ENCODE measurements at regions not wholly inside any gene's neighbourhood (a gene's known extent, or its start where the extent isn't known, plus 50 kb on each side); places are given as distances from the start of the nearest gene placed in this dataset.

- Mint-ChIP-seq H3K4me3 (no peak overlapping the region), H3K9me3 (no peaks in the 10 kb centered on the region), H3K4me1 (no peaks in the 10 kb centered on the region), H3K36me3 (ENCODE audit: low read depth) (peaks cover 3% of the 10 kb centered on the region), H3K27me3 (ENCODE audit: insufficient read depth) (no peaks in the 10 kb centered on the region), H3K27ac (no peak overlapping the region)
- Histone ChIP-seq H3K27ac (ENCODE audit: low read depth, low read length) (no peak overlapping the region), H3K4me1 (ENCODE audit: control insufficient read depth, insufficient read depth, low read length) (no peaks in the 10 kb centered on the region), H3K27me3 (ENCODE audit: control insufficient read depth, insufficient read depth, low read length, poor library complexity, severe bottlenecking) (no peaks in the 10 kb centered on the region), H3K36me3 (ENCODE audit: control insufficient read depth, insufficient read depth, low read length) (no peaks in the 10 kb centered on the region), H3K9ac (ENCODE audit: extremely low read depth, low read length, poor library complexity, severe bottlenecking) (no peak overlapping the region), H3K9me3 (ENCODE audit: control insufficient read depth, low read length) (no peaks in the 10 kb centered on the region), H3K4me3 (ENCODE audit: low read length) (no peak overlapping the region)
- WGBS, 2 experiments (ENCODE audit: insufficient coverage in 1 of 2, insufficient read length in 1 of 2): 82 to 85% methylated on average over 4 of the region's 4 CpGs
- DNase-seq: no peak
- TF ChIP-seq CTCF (conservative IDR thresholded peaks at IDR 0.05): no peak
Measured at GRCh38 chr2:67295851-67296250, 101.3 kb upstream of the ETAA1 start.

- no peak overlapping the region for H3K9ac ChIP-seq (ENCODE audit: extremely low read depth, low read length, poor library complexity, severe bottlenecking)
- no peaks in the 10 kb centered on the region for H3K27me3 ChIP-seq (ENCODE audit: control insufficient read depth, insufficient read depth, low read length, poor library complexity, severe bottlenecking)
- DNase-seq: no peak
- Mint-ChIP-seq H3K4me3 (no peak overlapping the region), H3K27me3 (ENCODE audit: insufficient read depth) (no peaks in the 10 kb centered on the region), H3K27ac (no peak overlapping the region), H3K36me3 (ENCODE audit: low read depth) (peaks cover 7% of the 10 kb centered on the region), H3K9me3 (peaks cover 9% of the 10 kb centered on the region), H3K4me1 (no peaks in the 10 kb centered on the region)
- H3K27ac ChIP-seq (ENCODE audit: low read depth, low read length): no peak overlapping the region
- H3K4me1 ChIP-seq (ENCODE audit: control insufficient read depth, insufficient read depth, low read length): no peaks in the 10 kb centered on the region
- no peaks in the 10 kb centered on the region for H3K9me3 ChIP-seq (ENCODE audit: control insufficient read depth, low read length)
- WGBS, 2 experiments (ENCODE audit: insufficient coverage in 1 of 2, insufficient read length in 1 of 2): 80 to 89% methylated on average over 2 to 6 of the region's 6 CpGs
- H3K36me3 ChIP-seq (ENCODE audit: control insufficient read depth, insufficient read depth, low read length): no peaks in the 10 kb centered on the region
- no peak overlapping the region for H3K4me3 ChIP-seq (ENCODE audit: low read length)
- TF ChIP-seq CTCF (conservative IDR thresholded peaks at IDR 0.05): no peak
Measured at GRCh38 chr2:67304300-67304890, 92.7 kb upstream of the ETAA1 start.

- Histone ChIP-seq H3K27ac (ENCODE audit: low read depth, low read length) (no peak overlapping the region), H3K9me3 (ENCODE audit: control insufficient read depth, low read length) (no peaks in the 10 kb centered on the region), H3K36me3 (ENCODE audit: control insufficient read depth, insufficient read depth, low read length) (no peaks in the 10 kb centered on the region), H3K4me3 (ENCODE audit: low read length) (no peak overlapping the region), H3K9ac (ENCODE audit: extremely low read depth, low read length, poor library complexity, severe bottlenecking) (no peak overlapping the region), H3K4me1 (ENCODE audit: control insufficient read depth, insufficient read depth, low read length) (no peaks in the 10 kb centered on the region), H3K27me3 (ENCODE audit: control insufficient read depth, insufficient read depth, low read length, poor library complexity, severe bottlenecking) (no peaks in the 10 kb centered on the region)
- TF ChIP-seq CTCF (conservative IDR thresholded peaks at IDR 0.05): no peak
- Mint-ChIP-seq H3K4me1 (peaks cover 5% of the 10 kb centered on the region), H3K4me3 (no peak overlapping the region), H3K27me3 (ENCODE audit: insufficient read depth) (no peaks in the 10 kb centered on the region), H3K36me3 (ENCODE audit: low read depth) (peaks cover 3% of the 10 kb centered on the region), H3K9me3 (peaks cover 9% of the 10 kb centered on the region), H3K27ac (no peak overlapping the region)
- 100% methylated on average over 1 of the region's 1 CpG; no CpG with 5 or more reads in 1 of the 2 experiments for WGBS, 2 experiments (ENCODE audit: insufficient coverage in 1 of 2, insufficient read length in 1 of 2)
- DNase-seq: no peak
Measured at GRCh38 chr2:67309281-67309680, 87.9 kb upstream of the ETAA1 start.
